HUES6 (cell line): ENCODE measurements at regions not wholly inside any gene's neighbourhood (a gene's known extent, or its start where the extent isn't known, plus 50 kb on each side); places are given as distances from the start of the nearest gene placed in this dataset.

Source experiments
- H3K27ac ChIP-seq: 2 replicates; pipeline ENCODE4 v1.7.0; 2013; ENCODE audit warnings: low read depth, mild to moderate bottlenecking, low read length, inconsistent platforms
- H3K27me3 ChIP-seq: 2 replicates; pipeline ENCODE4 v1.6.1; 2013; ENCODE audit warnings: low read length; ENCODE audit not compliant: control insufficient read depth, insufficient read depth
- H3K36me3 ChIP-seq: 2 replicates; pipeline ENCODE4 v1.6.1; 2013; ENCODE audit warnings: low read length; ENCODE audit not compliant: control insufficient read depth, insufficient read depth
- H3K4me1 ChIP-seq: 2 replicates; pipeline ENCODE4 v1.6.1; 2013; ENCODE audit warnings: low read length; ENCODE audit not compliant: control insufficient read depth, insufficient read depth
- H3K4me3 ChIP-seq: 2 replicates; pipeline ENCODE4 v1.5.1; 2013; ENCODE audit warnings: low read depth, low read length
- H3K9ac ChIP-seq: one replicate; pipeline ENCODE4 v1.6.1; 2013; ENCODE audit warnings: mild to moderate bottlenecking, low read length
- H3K9me3 ChIP-seq: 2 replicates; pipeline ENCODE4 v1.6.1; 2013; ENCODE audit warnings: low read depth, low read length; ENCODE audit not compliant: control insufficient read depth, insufficient read depth

DNA sequence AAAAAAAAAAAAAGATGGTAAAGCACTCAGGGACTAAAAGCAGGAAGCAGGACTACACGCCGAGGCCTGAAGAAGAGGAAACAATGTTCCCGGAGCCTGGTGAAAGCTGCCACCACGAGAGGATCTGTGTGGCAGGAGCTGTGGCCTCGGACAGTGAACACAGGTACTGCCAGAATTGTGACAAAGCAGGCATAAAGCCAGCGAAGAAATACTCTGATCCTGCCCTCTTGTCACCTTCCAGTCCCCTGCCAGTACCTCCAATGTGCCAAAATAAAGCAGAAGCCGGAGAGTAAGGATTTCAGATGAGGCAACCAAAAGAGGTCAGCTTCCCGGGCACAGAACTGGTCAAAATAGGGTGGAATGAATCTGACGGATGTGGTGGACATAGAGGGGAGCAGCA lies 211.5 kb upstream of the TARS1 start:
- H3K36me3 ChIP-seq: no peaks in the 10 kb centered on the region
- H3K27me3 ChIP-seq: no peaks in the 10 kb centered on the region
- H3K4me3 ChIP-seq: no peak overlapping the region
- H3K27ac ChIP-seq: no peak overlapping the region
- H3K4me1 ChIP-seq: 0 out of 2 replicates have a peak, but pooled peaks cover 6% of the 10 kb centered on the region
- H3K9ac ChIP-seq: no peak overlapping the region
- H3K9me3 ChIP-seq: no peaks in the 10 kb centered on the region

DNA sequence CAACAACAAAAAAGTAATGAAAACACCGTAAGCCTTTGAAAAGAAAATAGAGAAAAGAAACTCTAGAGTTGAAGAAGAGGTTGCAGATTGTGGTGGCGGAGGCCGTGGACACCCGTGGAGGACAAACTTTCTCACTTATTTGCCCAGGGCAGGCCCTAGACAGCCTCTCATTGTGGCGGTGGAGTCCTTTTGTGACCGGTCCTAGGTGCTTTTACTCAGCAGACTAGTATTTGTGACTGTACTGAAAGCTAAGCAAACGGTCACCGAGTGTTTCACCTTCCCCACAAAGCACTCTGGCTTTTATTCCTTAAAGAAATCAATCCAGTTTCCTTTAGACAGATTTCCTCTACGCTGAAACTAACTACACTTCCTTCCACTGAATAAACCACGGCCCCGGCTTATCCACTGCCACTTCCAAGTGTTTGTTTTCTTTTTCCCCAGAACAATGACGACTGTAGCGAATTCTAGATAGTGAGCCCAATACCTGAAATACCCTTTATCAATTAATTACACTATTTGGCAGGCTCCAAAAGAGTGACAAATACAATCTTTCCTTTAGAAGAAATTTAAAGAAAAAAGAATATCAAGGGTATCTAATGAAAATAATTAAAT lies 210.2 kb upstream of the TARS1 start:
- H3K9ac ChIP-seq: no peak overlapping the region
- no peaks in the 10 kb centered on the region for H3K27me3 ChIP-seq
- 0 out of 2 replicates have a peak, but pooled peaks cover 6% of the 10 kb centered on the region for H3K4me1 ChIP-seq
- H3K27ac ChIP-seq: no peak overlapping the region
- H3K4me3 ChIP-seq: no peak overlapping the region
- no peaks in the 10 kb centered on the region for H3K9me3 ChIP-seq
- H3K36me3 ChIP-seq: no peaks in the 10 kb centered on the region

DNA sequence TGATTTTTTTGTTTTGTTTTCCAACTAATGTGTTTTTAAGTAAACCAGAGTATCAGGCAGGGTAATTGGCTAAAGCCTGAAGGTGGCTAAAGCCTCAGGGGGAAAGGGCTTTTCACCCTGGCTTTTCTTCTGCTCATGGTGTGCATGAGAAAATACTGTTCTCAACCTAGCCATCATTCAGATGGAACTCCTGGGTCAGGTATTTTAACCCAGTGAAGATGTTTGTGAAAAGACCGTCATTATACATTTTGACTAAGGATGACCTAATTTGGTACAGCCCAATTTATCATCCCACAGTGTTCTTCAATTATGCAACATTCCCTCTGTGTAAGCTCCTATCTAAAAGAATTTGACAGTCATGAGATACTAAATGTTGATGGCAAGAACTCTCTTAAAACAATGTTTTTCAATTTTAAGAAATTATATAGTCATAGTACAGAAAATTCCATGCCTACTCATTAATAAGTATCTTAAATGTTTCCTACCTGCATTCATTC lies 209.5 kb upstream of the TARS1 start:
- Histone ChIP-seq H3K27me3 (no peaks in the 10 kb centered on the region), H3K9me3 (no peaks in the 10 kb centered on the region), H3K9ac (no peak overlapping the region), H3K4me1 (0 out of 2 replicates have a peak, but pooled peaks cover 6% of the 10 kb centered on the region), H3K4me3 (no peak overlapping the region), H3K27ac (no peak overlapping the region), H3K36me3 (no peaks in the 10 kb centered on the region)

DNA sequence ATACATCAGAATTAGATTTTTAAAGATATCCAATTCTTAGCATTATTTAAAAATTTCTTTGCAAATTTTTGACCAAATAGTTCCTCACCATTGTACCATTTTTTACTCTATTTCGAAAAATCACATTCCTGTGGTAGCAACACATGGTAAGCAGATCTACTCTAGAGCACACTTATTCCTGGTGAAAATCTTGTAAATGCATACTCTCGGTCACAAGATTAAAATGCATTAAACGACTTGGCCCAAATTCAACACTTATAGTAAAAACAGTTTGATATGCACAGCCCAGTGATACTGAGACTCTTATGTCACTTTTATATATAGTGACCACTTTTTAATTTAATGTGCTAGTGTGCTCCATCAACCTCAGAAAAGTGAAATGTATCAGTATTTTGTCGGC lies 208.8 kb upstream of the TARS1 start:
- Histone ChIP-seq H3K36me3 (no peaks in the 10 kb centered on the region), H3K27ac (no peak overlapping the region), H3K4me3 (no peak overlapping the region), H3K27me3 (no peaks in the 10 kb centered on the region), H3K9me3 (no peaks in the 10 kb centered on the region), H3K9ac (no peak overlapping the region), H3K4me1 (0 out of 2 replicates have a peak, but pooled peaks cover 6% of the 10 kb centered on the region)

DNA sequence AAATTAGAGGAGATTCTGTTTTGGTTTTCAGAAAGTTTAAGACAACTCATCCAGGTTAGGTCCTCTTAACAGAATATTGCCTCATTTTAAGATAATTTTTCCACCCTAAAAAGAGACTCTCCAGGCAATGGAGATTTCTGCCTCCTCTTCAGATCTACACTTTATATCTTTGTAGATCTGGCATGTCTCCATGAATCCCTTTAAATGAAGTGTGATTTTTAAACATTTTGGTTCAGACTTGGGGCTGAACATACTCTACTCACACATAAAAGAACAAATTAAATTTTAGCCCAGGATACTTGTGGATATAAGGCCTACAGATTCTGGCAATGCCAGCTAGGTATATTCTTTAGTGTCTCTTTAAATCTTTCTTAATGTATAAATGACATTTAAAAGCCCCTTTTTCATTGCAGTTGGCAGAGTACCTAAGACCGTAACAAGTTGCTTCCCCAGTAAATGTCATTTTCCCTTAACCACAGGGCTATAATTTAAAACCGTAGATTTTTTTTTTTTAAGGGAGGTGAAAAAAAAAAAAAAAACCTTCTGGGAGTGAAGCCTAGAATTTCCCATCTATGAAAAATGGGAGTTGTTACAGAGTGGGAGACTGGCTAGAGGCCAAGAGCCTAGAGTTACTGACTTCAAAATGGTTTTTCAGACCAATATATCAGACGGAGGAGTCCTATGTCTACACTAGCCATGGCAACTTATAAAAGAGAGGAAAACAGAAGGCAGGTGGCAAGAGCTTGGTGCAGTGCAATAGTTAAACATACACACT lies 207.8 kb upstream of the TARS1 start:
- Histone ChIP-seq H3K4me3 (no peak overlapping the region), H3K4me1 (0 out of 2 replicates have a peak, but pooled peaks cover under 1% of the 10 kb centered on the region), H3K27ac (no peak overlapping the region), H3K9ac (no peak overlapping the region), H3K9me3 (no peaks in the 10 kb centered on the region), H3K36me3 (no peaks in the 10 kb centered on the region), H3K27me3 (no peaks in the 10 kb centered on the region)

DNA sequence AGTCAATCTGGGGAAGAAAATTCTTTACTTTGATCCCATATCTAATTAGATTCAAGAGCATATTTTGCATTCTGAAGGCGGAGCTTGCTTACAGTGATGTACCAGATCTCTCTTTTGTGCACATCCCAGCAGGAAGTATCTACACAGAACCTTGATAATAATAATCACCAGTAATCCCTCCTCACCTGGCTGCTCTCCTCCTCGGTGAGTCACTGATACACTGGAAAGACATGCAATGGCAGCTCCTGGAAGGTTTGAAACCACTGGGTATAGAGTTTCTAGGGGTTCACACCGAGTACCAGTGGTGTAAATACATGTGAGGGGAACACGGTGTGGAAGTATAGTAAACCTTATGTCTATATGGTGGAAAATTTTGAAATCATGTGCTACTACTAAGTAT lies 205.5 kb upstream of the TARS1 start:
- H3K27me3 ChIP-seq: no peaks in the 10 kb centered on the region
- no peak overlapping the region for H3K4me3 ChIP-seq
- H3K9ac ChIP-seq: no peak overlapping the region
- no peaks in the 10 kb centered on the region for H3K4me1 ChIP-seq
- no peaks in the 10 kb centered on the region for H3K9me3 ChIP-seq
- no peaks in the 10 kb centered on the region for H3K36me3 ChIP-seq
- H3K27ac ChIP-seq: no peak overlapping the region

DNA sequence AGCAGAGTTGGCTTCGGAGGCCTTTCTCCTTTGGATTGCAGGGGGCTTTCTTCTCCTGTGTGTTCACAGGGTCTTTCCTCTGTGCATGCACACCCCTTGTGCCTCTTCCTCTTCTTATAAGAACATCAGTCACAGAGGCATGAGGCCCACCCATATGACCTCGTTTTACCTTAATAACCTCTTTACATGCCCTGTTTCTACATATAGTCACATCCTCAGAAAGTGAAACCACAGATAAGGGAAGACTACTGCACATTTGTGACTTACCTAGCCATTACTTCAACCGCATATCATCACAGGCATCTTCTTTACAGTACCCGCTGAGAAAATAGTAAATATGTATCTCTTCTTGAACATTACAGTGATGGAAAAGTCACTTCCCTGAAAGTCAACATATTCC lies 204.9 kb upstream of the TARS1 start:
- Histone ChIP-seq H3K27me3 (no peaks in the 10 kb centered on the region), H3K9ac (no peak overlapping the region), H3K4me3 (no peak overlapping the region), H3K27ac (no peak overlapping the region), H3K9me3 (no peaks in the 10 kb centered on the region), H3K36me3 (no peaks in the 10 kb centered on the region), H3K4me1 (no peaks in the 10 kb centered on the region)

DNA sequence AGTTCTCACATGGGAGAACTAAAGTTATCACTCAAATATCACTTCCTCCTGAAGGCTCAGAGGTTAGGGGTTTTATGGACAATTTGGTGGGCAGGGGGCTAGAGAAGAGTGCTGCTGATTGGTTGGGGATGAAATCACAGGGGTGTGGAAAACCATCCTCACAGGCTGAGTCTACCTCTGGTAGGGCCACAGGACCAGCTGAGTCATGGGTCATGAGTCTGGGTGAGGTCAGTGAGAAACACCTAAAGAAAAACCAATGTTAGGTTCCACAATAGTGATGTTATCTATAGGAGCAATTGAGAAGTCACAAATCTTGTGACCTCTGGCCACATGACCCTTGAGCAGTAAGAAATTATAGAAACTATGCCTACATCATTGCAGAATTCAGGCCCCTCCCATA lies 203.3 kb upstream of the TARS1 start:
- Histone ChIP-seq H3K9ac (no peak overlapping the region), H3K27ac (no peak overlapping the region), H3K27me3 (no peaks in the 10 kb centered on the region), H3K36me3 (no peaks in the 10 kb centered on the region), H3K9me3 (no peaks in the 10 kb centered on the region), H3K4me3 (no peak overlapping the region), H3K4me1 (no peaks in the 10 kb centered on the region)

DNA sequence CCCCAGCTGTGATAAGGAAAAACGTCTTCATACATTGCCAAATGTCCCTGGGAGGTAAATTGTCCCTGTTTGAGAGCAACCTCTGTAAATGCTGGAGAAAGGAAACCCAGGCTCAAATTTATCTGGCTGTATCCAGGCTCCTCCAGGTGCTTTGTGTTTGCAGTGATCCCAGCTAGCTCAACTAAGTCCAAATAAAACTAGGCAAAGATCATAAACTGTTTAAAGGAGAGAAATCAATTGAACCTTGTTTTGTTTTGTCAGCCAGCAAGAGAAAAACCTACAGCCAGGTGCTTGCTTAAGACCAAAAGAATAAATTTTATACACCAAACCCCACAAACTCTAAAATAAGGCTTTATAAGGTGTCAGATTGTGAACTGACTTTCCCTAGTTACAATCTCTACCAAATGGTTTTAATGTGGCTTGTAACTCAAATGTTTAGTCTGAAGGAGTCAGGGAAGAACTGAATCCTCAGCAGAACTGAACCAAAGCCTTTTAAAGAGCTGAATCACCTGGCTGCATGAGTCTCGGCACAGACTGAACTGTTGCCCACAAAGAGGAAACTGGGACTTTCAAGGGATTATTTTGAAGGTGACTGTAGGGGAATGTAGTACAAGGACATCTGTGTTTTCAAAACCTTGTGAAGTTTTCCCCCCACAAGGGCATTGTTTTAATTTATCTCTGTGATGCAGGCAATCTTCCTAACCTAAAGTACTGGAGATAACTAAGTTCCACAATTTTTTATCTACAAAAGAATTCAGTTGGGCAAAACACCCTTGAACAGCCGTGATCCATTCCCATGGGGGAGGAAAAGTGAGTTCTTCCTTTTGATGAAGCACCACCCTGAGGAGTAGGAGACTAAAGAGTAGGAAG lies 201.7 kb upstream of the TARS1 start:
- Histone ChIP-seq H3K27ac (no peak overlapping the region), H3K9ac (no peak overlapping the region)

DNA sequence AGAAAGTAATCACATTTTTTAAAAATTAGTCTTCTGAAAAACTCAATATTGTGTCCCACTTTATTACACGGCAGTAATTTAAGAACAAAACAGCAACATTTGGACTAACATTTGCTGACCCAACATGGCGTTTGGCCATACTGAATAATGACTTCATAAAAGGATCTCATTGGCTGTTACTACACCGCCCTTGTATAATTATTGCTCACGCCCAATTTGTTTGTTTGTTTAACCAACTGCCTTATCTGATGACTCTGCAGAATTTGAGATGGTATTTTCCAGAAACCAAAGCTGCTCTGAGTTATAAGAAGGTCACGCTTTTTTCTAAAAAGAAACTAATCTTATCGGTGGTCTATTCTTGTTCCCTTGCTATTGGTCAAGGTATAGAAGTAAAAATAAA lies 200.2 kb upstream of the TARS1 start:
- Histone ChIP-seq H3K27ac (no peak overlapping the region), H3K36me3 (no peaks in the 10 kb centered on the region), H3K27me3 (no peaks in the 10 kb centered on the region), H3K9me3 (no peaks in the 10 kb centered on the region), H3K4me3 (no peak overlapping the region), H3K4me1 (no peaks in the 10 kb centered on the region), H3K9ac (no peak overlapping the region)

More for the DNA sequence above, 201.7 kb upstream of the TARS1 start:
- Histone ChIP-seq H3K36me3 (no peaks in the 10 kb centered on the region), H3K27me3 (no peaks in the 10 kb centered on the region), H3K4me3 (no peak overlapping the region), H3K4me1 (no peaks in the 10 kb centered on the region), H3K9me3 (no peaks in the 10 kb centered on the region)

DNA sequence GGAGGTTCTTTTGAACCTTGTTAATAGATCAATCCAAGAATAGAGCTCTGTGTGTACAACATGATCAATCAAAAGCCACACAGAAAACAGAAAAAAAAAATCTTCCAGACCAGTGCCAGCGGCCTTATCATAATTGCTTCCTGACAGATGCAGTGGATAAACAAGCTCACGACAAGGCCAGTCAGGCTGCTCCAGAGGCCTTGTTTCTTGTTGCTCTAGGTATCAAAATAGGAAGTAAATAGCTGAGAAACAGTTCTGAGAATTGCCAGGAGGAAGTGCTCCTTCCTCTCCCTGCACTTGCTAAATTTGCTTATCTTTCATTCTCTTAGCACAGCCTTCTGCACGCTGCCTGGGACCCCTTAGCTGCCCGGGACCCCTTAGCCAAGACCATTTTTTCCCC lies 199.0 kb upstream of the TARS1 start:
- Histone ChIP-seq H3K27ac (no peak overlapping the region), H3K27me3 (no peaks in the 10 kb centered on the region), H3K9me3 (no peaks in the 10 kb centered on the region), H3K36me3 (no peaks in the 10 kb centered on the region), H3K9ac (no peak overlapping the region), H3K4me3 (no peak overlapping the region), H3K4me1 (no peaks in the 10 kb centered on the region)
